Activated CD8-positive, alpha-beta memory T cell treated with anti-CD3 and anti-CD28 coated beads, Interleukin-2, amount 50 U/mL, for 1 hour (primary cell): ENCODE measurements at regions not wholly inside any gene's neighbourhood (a gene's known extent, or its start where the extent isn't known, plus 50 kb on each side); places are given as distances from the start of the nearest gene placed in this dataset.

Source experiments
- DNase-seq: peaks from one replicate; pipeline ENCODE4 v3.0.0-alpha.2; 2020; ENCODE audit errors: extremely low read depth

GRCh38 chr13:48761256-48761655, 107.5 kb downstream of the CYSLTR2 start:
- DNase-seq = no peak

- peak; percentile 56 for DNase-seq
Observed at GRCh38 chr13:48769107-48769704, 115.5 kb downstream of the CYSLTR2 start.

GRCh38 chr13:48770372-48770771, 116.6 kb downstream of the CYSLTR2 start:
- DNase-seq = no peak

GRCh38 chr13:48772908-48773307, 119.2 kb downstream of the CYSLTR2 start:
- no peak for DNase-seq

GRCh38 chr13:48773531-48774275, 120.0 kb downstream of the CYSLTR2 start:
- DNase-seq = no peak

GRCh38 chr13:48775285-48775684, 121.6 kb downstream of the CYSLTR2 start:
- DNase-seq = no peak

GRCh38 chr13:48775804-48776203, 122.1 kb downstream of the CYSLTR2 start:
- DNase-seq = no peak

GRCh38 chr13:48776401-48776800, 122.7 kb downstream of the CYSLTR2 start:
- DNase-seq = no peak

- DNase-seq = no peak
Observed at GRCh38 chr13:48778610-48779009, 124.9 kb downstream of the CYSLTR2 start.

- DNase-seq = no peak
Observed at GRCh38 chr13:48780713-48781341, 127.1 kb downstream of the CYSLTR2 start.

GRCh38 chr13:48782429-48782840, 128.7 kb downstream of the CYSLTR2 start:
- no peak for DNase-seq

- no peak for DNase-seq
Observed at GRCh38 chr13:48783181-48783630, 129.5 kb downstream of the CYSLTR2 start.

GRCh38 chr13:48783695-48784230, 130.0 kb downstream of the CYSLTR2 start:
- no peak for DNase-seq

GRCh38 chr13:48784916-48785548, 131.3 kb downstream of the CYSLTR2 start:
- no peak for DNase-seq

GRCh38 chr13:48790199-48790598, 136.5 kb downstream of the CYSLTR2 start:
- DNase-seq = no peak

- DNase-seq = no peak
Observed at GRCh38 chr13:48790966-48791365, 137.2 kb downstream of the CYSLTR2 start.

- no peak for DNase-seq
Observed at GRCh38 chr13:48797127-48797526, 143.4 kb downstream of the CYSLTR2 start.

GRCh38 chr13:48797761-48798160, 144.0 kb downstream of the CYSLTR2 start:
- no peak for DNase-seq

GRCh38 chr13:48798180-48798579, 144.5 kb downstream of the CYSLTR2 start:
- no peak for DNase-seq

GRCh38 chr13:48801255-48801654, 147.5 kb downstream of the CYSLTR2 start:
- DNase-seq = no peak

GRCh38 chr13:48804821-48805601, 151.3 kb downstream of the CYSLTR2 start:
- DNase-seq = no peak
